Sigmoid colon (tissue), 4 donors: ENCODE measurements at regions not wholly inside any gene's neighbourhood (a gene's known extent, or its start where the extent isn't known, plus 50 kb on each side); places are given as distances from the start of the nearest gene placed in this dataset.

ENCODE experiments used
- POLR2A ChIP-seq, 2 donors: fragments of 450-650 bp; IDR thresholded peaks; one replicate each; pipeline ENCODE4 v1.6.1; 2016; ENCODE audit warnings: antibody characterized with exemption in 2 of 2, mild to moderate bottlenecking in 2 of 2, moderate library complexity in 2 of 2
- POLR2AphosphoS5 ChIP-seq, 4 donors: sonication (generic); formaldehyde crosslinking; IDR thresholded peaks; one replicate each; pipeline ENCODE4 v1.6.1; 2017; ENCODE audit warnings: antibody characterized with exemption in 4 of 4
- TF ChIP-seq, protein P1 (sequence below), 4 experiments: fragments of 450-650 bp in 3 of 4; fragments of 200-600 bp in 1 of 4; IDR thresholded peaks; one replicate each; pipeline ENCODE4 v1.5.1; 2016 to 2019; ENCODE audit warnings: antibody characterized with exemption in 4 of 4, mild to moderate bottlenecking in 3 of 4, moderate library complexity in 2 of 4

DNA sequence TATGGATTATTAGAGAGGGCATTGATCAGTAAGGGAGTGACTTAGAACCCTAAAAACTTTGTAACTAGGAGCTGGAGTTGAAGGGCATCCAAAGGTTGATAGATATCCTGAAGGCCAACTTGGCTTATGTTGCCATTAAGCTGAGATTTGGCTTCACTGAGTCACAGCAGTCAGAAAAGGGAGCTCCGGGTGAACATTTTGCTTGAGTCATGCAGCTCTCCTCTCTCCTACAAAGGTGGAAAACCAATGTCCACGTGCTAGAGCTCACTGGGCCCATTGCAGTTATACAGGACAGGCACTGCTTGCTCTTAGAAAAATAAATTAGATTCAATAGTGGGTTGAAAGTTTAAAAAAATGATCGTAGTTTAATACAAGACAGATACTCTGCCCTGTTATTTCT lies 87.3 kb upstream of the LRIG3 start:
- TF ChIP-seq, protein P1, sequence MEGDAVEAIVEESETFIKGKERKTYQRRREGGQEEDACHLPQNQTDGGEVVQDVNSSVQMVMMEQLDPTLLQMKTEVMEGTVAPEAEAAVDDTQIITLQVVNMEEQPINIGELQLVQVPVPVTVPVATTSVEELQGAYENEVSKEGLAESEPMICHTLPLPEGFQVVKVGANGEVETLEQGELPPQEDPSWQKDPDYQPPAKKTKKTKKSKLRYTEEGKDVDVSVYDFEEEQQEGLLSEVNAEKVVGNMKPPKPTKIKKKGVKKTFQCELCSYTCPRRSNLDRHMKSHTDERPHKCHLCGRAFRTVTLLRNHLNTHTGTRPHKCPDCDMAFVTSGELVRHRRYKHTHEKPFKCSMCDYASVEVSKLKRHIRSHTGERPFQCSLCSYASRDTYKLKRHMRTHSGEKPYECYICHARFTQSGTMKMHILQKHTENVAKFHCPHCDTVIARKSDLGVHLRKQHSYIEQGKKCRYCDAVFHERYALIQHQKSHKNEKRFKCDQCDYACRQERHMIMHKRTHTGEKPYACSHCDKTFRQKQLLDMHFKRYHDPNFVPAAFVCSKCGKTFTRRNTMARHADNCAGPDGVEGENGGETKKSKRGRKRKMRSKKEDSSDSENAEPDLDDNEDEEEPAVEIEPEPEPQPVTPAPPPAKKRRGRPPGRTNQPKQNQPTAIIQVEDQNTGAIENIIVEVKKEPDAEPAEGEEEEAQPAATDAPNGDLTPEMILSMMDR (IDR thresholded peaks at IDR 0.05): no peak
- TF ChIP-seq POLR2AphosphoS5 (IDR thresholded peaks at IDR 0.05) (no peak), POLR2A (IDR thresholded peaks at IDR 0.05) (no peak)
